PC-9 (cell line): ENCODE measurements at regions not wholly inside any gene's neighbourhood (a gene's known extent, or its start where the extent isn't known, plus 50 kb on each side); places are given as distances from the start of the nearest gene placed in this dataset.

Experiments
- BruUV-seq: library from RNA; stranded (reverse); fragments of 400-500 nt; replicated peaks from 2 replicates; lab custom pipeline; 2021; lab: Mats Ljungman, UMichigan
- CTCF ChIA-PET: fragments of 300-600 bp; sonication (Branson Sonifier 250); formaldehyde crosslinking; loops from one replicate; lab custom pipeline; 2022; ENCODE audit warnings: antibody characterized with exemption; lab: Charles Lee
- POLR2A ChIA-PET: fragments of 300-600 bp; sonication (Branson Sonifier 250); formaldehyde crosslinking; loops from one replicate; lab custom pipeline; 2022; ENCODE audit warnings: antibody characterized with exemption; ENCODE audit not compliant: unreplicated experiment; lab: Charles Lee
- DNase-seq, 2 experiments: peaks; one replicate each; pipeline versions ENCODE4 v3.0.0 to v3.0.0-alpha.2; 2015 to 2022; ENCODE audit warnings: mixed read lengths in 1 of 2
- H2AFZ ChIP-seq: fragments of 200-600 bp; sonication (generic); 2 replicates; pipeline ENCODE4 v1.8.1; 2017; ENCODE audit warnings: antibody characterized with exemption
- H3F3A ChIP-seq: fragments of 200-600 bp; sonication (generic); 2 replicates; pipeline ENCODE4 v1.8.1; 2017; ENCODE audit warnings: antibody characterized with exemption, mild to moderate bottlenecking, low read depth; ENCODE audit not compliant: insufficient read depth
- H3K27ac ChIP-seq: fragments of 200-600 bp; sonication (generic); 2 replicates; pipeline ENCODE4 v1.6.1; 2016; ENCODE audit warnings: mixed run types
- H3K27me3 ChIP-seq: fragments of 200-600 bp; sonication (generic); 2 replicates; pipeline ENCODE4 v1.6.1; 2016; ENCODE audit warnings: low read depth, mixed run types; ENCODE audit not compliant: insufficient read depth
- H3K36me3 ChIP-seq: fragments of 200-600 bp; sonication (generic); 2 replicates; pipeline ENCODE4 v1.6.1; 2016; ENCODE audit warnings: low read depth, mixed run types
- H3K4me1 ChIP-seq: fragments of 200-600 bp; sonication (generic); replicated peaks from 2 replicates; pipeline ENCODE4 v1.6.1; 2016; ENCODE audit warnings: mixed run types; ENCODE audit not compliant: insufficient read depth
- H3K4me2 ChIP-seq: fragments of 200-600 bp; sonication (generic); 2 replicates; pipeline ENCODE4 v1.6.1; 2017; ENCODE audit warnings: mixed run types
- H3K4me3 ChIP-seq: fragments of 200-600 bp; sonication (generic); 2 replicates; pipeline ENCODE4 v1.6.1; 2016; ENCODE audit warnings: mixed run types
- H3K79me2 ChIP-seq: fragments of 200-600 bp; sonication (generic); 2 replicates; pipeline ENCODE4 v1.6.1; 2017; ENCODE audit warnings: low read depth, mixed run types
- H3K9me2 ChIP-seq: fragments of 200-600 bp; sonication (generic); 2 replicates; pipeline ENCODE4 v1.8.1; 2017; ENCODE audit warnings: mild to moderate bottlenecking; ENCODE audit not compliant: insufficient read depth
- H3K9me3 ChIP-seq: fragments of 200-600 bp; sonication (generic); 2 replicates; pipeline ENCODE4 v1.8.1; 2016; ENCODE audit warnings: low read depth; ENCODE audit not compliant: insufficient read depth
- H4K20me1 ChIP-seq: fragments of 200-600 bp; sonication (generic); 2 replicates; pipeline ENCODE4 v1.8.1; 2017; ENCODE audit not compliant: insufficient read depth
- CTCF ChIP-seq: fragments of 200-600 bp; sonication (generic); conservative IDR thresholded peaks from 2 replicates; pipeline ENCODE4 v1.6.1; 2017; ENCODE audit warnings: mixed run types, antibody characterized with exemption, mild to moderate bottlenecking, moderate library complexity
- EZH2 ChIP-seq: fragments of 200-600 bp; sonication (generic); IDR thresholded peaks from 2 replicates; pipeline ENCODE4 v1.8.0; 2017; ENCODE audit warnings: antibody characterized with exemption, low read depth
- intact Hi-C: fragments of 100-400 bp; cut with micrococcal nuclease; formaldehyde crosslinking; loops from one replicate; pipeline ENCODE4 v1.10.0; 2022; ENCODE audit not compliant: unreplicated experiment

GRCh38 chr18:2442726-2443275, 128.5 kb downstream of the METTL4 start:
- H3K4me2 ChIP-seq = peak overlapping the region; percentile 50

GRCh38 chr18:2444201-2444875, 127.0 kb downstream of the METTL4 start:
- no peak for DNase-seq
- intact Hi-C loops = no loop called here

More at GRCh38 chr18:2442726-2443275, 128.5 kb downstream of the METTL4 start:
- no peak for TF ChIP-seq EZH2
- no peak for TF ChIP-seq CTCF
- no peaks in the 10 kb centered on the region for H3K79me2 ChIP-seq
- ChIA-PET POLR2A (interaction anchor here (0.6 to 1.0 kb wide), 8 partner anchors 32 to 1525 kb away, joined by 3 to 14 read pairs (median 4); no protein-coding TSS in a partner anchor), CTCF (interaction anchor here (0.5 kb wide), 2 partner anchors 59 to 1820 kb away, joined by 6 read pairs; no protein-coding TSS in a partner anchor)
- H3K4me1 ChIP-seq = peaks cover 28% of the 10 kb centered on the region
- no peaks in the 10 kb centered on the region for H3K9me2 ChIP-seq
- peaks cover 30% of the 10 kb centered on the region; the same call in 1 of the 2 replicates for H3K9me3 ChIP-seq
- H3F3A ChIP-seq = peaks cover 15% of the 10 kb centered on the region
- no peak overlapping the region for H2AFZ ChIP-seq
- no peaks in the 10 kb centered on the region for H4K20me1 ChIP-seq
- no peaks in the 10 kb centered on the region for H3K36me3 ChIP-seq
- DNase-seq = peak; percentile 55 to 93
- no TSS peak for BruUV-seq
- H3K27ac ChIP-seq = peak overlapping the region; percentile 63
- intact Hi-C loops = loop anchor here (1.0 to 2.0 kb wide), 5 partner anchors 32 to 140 kb away; no protein-coding TSS in a partner anchor
- H3K27me3 ChIP-seq = no peaks in the 10 kb centered on the region
- H3K4me3 ChIP-seq = no peak overlapping the region; the same call in 1 of the 2 replicates

More at GRCh38 chr18:2444201-2444875, 127.0 kb downstream of the METTL4 start:
- H3K9me2 ChIP-seq = no peaks in the 10 kb centered on the region
- H3K4me3 ChIP-seq = no peak overlapping the region
- no peaks in the 10 kb centered on the region for H3K79me2 ChIP-seq
- peaks cover 30% of the 10 kb centered on the region; the same call in 1 of the 2 replicates for H3K9me3 ChIP-seq
- ChIA-PET POLR2A (no interaction called here), CTCF (interaction anchor here (0.6 kb wide), 1 partner anchor 97 kb away, joined by 3 read pairs; no protein-coding TSS in a partner anchor)
- no peaks in the 10 kb centered on the region for H3K36me3 ChIP-seq
- no peaks in the 10 kb centered on the region for H3K27me3 ChIP-seq
- no TSS peak for BruUV-seq
- no peak overlapping the region for H3K4me2 ChIP-seq
- H3K4me1 ChIP-seq = peaks cover 28% of the 10 kb centered on the region
- H3K27ac ChIP-seq = peak overlapping the region; percentile 63; the same call in 1 of the 2 replicates
- no peak for TF ChIP-seq EZH2
- TF ChIP-seq CTCF = no peak
- peaks cover 15% of the 10 kb centered on the region for H3F3A ChIP-seq
- H2AFZ ChIP-seq = no peak overlapping the region
- H4K20me1 ChIP-seq = no peaks in the 10 kb centered on the region
